ENCODE measurements at regions not wholly inside any gene's neighbourhood (a gene's known extent, or its start where the extent isn't known, plus 50 kb on each side); places are given as distances from the start of the nearest gene placed in this dataset.

DNA sequence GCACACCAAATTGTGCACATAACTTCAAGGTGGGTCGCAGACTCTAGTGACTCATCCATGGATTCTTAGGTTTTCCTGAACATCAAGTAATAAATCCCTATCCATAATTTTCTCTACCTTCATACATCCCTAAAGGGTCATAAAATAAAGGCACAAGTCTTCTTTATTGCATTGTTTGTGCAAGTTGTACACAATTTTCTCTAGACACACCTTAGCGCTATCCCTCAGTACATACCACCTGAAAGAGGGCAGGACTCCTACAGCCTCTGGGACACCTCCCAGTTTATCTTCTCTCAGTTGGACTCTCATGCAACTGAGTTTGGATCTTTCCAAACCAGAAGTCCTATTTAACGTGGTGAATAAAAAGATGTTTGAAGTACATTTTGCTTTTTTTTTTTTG lies 168.5 kb upstream of the BMP4 start:
- in situ Hi-C loops (cut with MboI; ENCODE audit: low sequenced_read_pairs): no loop called here

- in situ Hi-C loops (cut with MboI; ENCODE audit: low sequenced_read_pairs): no loop called here
These were observed 170.3 kb upstream of the BMP4 start for GRCh38 chr14:54126947-54127346.

DNA sequence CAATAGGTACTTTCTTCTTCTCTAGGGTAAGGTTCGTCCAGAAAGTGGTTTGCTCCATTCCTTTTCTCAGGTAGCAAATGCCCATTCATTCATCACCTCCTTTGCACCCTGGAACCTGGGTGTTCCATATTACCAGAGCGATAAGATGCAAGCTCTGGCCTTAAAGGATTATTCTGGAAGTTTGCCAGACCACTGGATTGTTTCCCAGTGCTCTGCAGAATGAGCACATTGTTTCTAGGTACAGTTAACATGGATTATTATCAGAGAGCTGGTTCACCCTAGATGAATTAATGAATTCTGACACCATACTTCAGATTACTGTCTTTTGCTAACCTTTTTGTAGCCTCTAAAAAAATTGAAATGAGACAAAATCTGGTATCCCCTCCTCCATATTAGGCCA lies 170.9 kb upstream of the BMP4 start:
- in situ Hi-C loops (cut with MboI; ENCODE audit: low sequenced_read_pairs): no loop called here

GRCh38 chr14:54129850-54130640 lies 173.4 kb upstream of the BMP4 start:
- in situ Hi-C loops (cut with MboI; ENCODE audit: low sequenced_read_pairs): no loop called here

GRCh38 chr14:54132496-54132895 lies 175.9 kb upstream of the BMP4 start:
- in situ Hi-C loops (cut with MboI; ENCODE audit: low sequenced_read_pairs): no loop called here

GRCh38 chr14:54133896-54134295 lies 177.3 kb upstream of the BMP4 start:
- in situ Hi-C loops (cut with MboI; ENCODE audit: low sequenced_read_pairs): no loop called here

- in situ Hi-C loops (cut with MboI; ENCODE audit: low sequenced_read_pairs): no loop called here
These were observed 179.2 kb upstream of the BMP4 start for GRCh38 chr14:54135804-54136280.

DNA sequence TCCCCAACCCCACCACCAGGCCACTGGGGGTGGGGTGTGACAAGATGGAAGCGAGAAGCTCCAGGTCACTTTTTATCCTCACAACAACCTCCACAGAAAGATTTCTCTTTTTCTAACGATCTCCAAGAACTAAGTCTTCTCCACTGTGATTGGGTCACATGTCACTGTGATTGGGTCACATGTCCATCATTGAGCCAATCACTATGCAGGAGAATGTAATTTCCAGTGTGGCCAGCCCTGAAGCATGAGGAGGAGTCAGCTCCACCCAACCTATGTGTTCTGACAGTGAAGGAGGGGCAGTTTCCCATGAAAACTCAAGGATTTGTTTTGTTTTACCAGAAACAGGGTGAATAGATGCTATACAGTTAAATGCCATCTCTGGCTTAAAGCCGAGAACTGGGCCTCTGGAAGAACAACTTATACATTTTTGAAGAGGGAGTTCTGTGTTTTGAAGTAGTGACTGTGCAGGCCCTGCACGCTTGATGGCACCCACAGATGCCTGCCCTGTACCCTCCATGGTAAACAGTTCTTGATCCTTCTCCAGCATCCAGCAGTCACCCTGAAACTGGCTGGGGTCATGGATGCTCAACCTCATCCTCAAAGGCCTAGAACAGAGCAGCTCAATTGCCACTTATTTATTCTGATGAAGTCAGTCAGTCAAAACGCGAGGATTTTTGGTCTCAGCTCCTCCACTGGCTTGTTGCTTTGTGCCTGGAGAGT lies 180.4 kb upstream of the BMP4 start:
- in situ Hi-C loops (cut with MboI; ENCODE audit: low sequenced_read_pairs): no loop called here

GRCh38 chr14:54137614-54137961 lies 181.0 kb upstream of the BMP4 start:
- in situ Hi-C loops (cut with MboI; ENCODE audit: low sequenced_read_pairs): no loop called here

DNA sequence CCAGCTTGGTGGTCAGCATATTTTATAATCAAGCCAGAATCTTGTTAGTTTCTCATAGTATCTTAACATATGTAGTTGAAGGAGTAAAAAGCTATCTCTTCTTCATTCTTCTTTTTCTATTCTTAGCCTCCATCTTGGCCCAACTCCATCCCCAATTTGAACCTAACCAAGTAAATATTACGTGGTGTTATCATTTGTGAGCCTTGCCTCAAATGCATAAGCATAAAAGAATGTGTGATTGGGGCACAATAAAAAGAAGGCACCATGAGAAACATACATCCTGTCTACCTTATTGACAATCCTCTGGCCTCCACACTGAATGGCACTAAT lies 181.4 kb upstream of the BMP4 start:
- in situ Hi-C loops (cut with MboI; ENCODE audit: low sequenced_read_pairs): no loop called here

DNA sequence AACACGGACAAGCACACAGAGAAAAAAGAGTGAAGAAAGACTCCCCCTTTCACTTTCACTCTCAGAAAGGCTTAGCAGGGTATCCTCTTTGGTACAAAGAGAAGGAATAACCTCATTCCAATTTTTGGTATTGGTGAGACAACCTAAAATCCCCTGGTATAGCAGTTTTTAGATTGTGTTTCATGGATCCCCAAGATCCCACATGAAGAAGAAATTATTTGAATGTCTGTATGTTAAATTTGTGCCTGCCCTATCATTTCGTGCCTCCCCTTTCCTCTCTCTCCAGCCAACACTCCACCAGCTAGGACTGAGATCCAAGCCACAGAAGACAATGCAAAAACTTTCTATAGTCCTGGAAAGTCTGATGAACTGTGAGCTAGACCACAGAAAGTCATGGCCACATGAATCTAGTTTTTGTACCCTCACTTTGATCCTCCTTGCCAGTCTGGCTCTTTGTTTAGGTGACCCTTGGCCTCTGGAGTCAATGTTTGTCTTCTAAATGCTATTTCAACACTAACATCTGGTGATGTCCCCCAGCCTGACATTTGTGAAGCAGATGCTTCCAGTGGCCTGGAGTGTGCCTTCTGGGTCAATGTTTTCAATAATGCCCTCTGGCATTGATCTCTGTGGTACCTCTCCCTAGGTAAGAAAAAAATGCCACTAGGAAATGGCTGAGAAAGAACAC lies 181.9 kb upstream of the BMP4 start:
- in situ Hi-C loops (cut with MboI; ENCODE audit: low sequenced_read_pairs): no loop called here

DNA sequence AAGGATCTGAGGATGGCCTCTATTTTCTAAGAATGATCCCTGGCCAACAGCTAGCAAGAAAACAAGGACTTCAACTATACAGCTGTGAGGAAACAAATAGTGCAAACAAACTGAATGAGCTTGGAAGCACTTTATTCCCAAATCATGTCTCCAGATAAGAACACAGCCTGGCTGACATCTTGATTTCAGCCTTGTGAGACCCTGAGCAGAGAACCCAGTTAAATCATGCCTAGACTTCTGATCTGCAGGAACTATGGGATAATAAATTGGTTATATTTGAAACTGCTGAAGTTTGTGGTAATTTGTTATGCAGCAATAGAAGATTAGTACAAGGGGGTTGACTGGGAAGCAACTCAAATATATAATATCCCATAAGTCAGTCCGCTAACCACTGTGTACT lies 183.9 kb upstream of the BMP4 start:
- in situ Hi-C loops (cut with MboI; ENCODE audit: low sequenced_read_pairs): no loop called here

- in situ Hi-C loops (cut with MboI; ENCODE audit: low sequenced_read_pairs): no loop called here
These were observed 190.0 kb upstream of the BMP4 start for GRCh38 chr14:54146601-54147000.

GRCh38 chr14:54147282-54147681 lies 190.7 kb upstream of the BMP4 start:
- in situ Hi-C loops (cut with MboI; ENCODE audit: low sequenced_read_pairs): no loop called here

DNA sequence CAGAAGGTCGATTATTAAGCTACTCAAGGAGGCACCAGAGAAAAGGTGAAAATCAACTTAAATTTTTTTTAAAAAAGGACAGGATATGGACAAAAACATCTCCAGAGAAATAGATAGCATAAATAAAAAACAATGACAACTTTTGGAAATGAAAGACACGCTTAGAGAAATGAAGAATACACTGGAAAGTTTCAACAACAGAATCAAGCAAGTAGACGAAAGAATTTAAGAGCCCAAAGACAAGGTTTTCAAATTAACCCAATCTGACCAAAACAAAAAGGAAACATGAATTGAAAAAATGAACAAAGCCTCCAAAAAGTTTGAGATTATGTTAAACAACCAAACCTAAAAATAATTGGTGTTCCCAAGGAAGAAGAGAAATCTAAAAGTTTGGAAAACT lies 191.1 kb upstream of the BMP4 start:
- in situ Hi-C loops (cut with MboI; ENCODE audit: low sequenced_read_pairs): no loop called here

- in situ Hi-C loops (cut with MboI; ENCODE audit: low sequenced_read_pairs): no loop called here
These were observed 191.6 kb upstream of the BMP4 start for GRCh38 chr14:54148251-54148650.

- in situ Hi-C loops (cut with MboI; ENCODE audit: low sequenced_read_pairs): no loop called here
These were observed 195.7 kb upstream of the BMP4 start for GRCh38 chr14:54152351-54152750.

- in situ Hi-C loops (cut with MboI; ENCODE audit: low sequenced_read_pairs): no loop called here
These were observed 209.7 kb upstream of the BMP4 start for GRCh38 chr14:54166049-54166950.

- in situ Hi-C loops (cut with MboI; ENCODE audit: low sequenced_read_pairs): no loop called here
These were observed 211.9 kb upstream of the BMP4 start for GRCh38 chr14:54168489-54168888.

DNA sequence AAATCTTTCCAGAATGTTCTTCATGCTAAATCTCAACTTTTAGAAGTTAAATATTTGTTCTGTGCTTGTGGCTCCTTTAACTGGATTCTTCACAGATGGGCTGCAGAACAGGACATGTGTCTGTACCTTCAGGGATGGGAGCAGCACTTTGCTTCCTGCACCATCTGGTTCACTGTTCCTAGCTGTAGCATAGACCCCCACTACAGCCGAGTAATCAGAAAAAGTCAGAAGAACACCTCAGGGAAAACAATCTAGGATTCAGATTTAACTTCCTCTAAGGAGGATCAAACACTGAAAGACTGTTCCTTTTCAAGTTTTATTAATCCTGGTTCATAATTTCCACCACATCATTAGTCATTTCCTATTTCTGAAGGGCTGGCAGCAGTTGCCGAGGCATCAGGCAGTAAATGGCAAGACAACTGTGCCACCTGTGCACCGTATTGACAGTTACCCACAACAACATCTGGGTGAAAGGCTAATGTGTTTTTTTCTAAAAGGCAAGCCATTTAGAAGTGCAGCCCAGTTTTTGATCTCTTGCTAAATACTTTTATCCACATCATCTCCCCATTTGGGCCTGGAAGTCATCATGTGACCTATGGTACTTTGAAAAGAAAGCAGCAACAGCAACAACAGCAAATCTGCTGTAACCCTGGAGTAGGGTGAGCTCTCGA lies 212.8 kb upstream of the BMP4 start:
- in situ Hi-C loops (cut with MboI; ENCODE audit: low sequenced_read_pairs): no loop called here

All from HL-60/S4 treated with retinoic acid at 250 ng/mL for 4 days and 3 days (cell line).